ENCODE measurements at regions not wholly inside any gene's neighbourhood (a gene's known extent, or its start where the extent isn't known, plus 50 kb on each side); places are given as distances from the start of the nearest gene placed in this dataset.

GRCh38 chr12:74985986-74986319, 223.7 kb downstream of the KCNC2 start:
- Histone ChIP-seq H3K4me1 (no peaks in the 10 kb centered on the region), H3K4me3 (no peak overlapping the region), H3K36me3 (no peaks in the 10 kb centered on the region), H3K9me3 (no peaks in the 10 kb centered on the region), H3K27ac (no peak overlapping the region), H3K27me3 (no peaks in the 10 kb centered on the region)
- TF ChIP-seq CTCF (IDR thresholded peaks at IDR 0.05), result no peak
- ATAC-seq (no peak), DNase-seq (peak in 1 of 4 donors; percentile 43)
- intact Hi-C loops (cut with DNase I), result no loop called here

GRCh38 chr12:74988156-74988555, 221.5 kb downstream of the KCNC2 start:
- no peaks in the 10 kb centered on the region for H3K4me1 ChIP-seq
- H3K27ac ChIP-seq, result no peak overlapping the region
- H3K4me3 ChIP-seq, result no peak overlapping the region
- H3K27me3 ChIP-seq, result no peaks in the 10 kb centered on the region
- intact Hi-C loops (cut with DNase I), result no loop called here
- no peak for TF ChIP-seq CTCF (IDR thresholded peaks at IDR 0.05)
- ATAC-seq (no peak), DNase-seq (no peak)
- no peaks in the 10 kb centered on the region for H3K36me3 ChIP-seq
- H3K9me3 ChIP-seq, result no peaks in the 10 kb centered on the region

All from left lung (tissue), 4 donors.